Liver (tissue), 8 donors: ENCODE measurements at regions not wholly inside any gene's neighbourhood (a gene's known extent, or its start where the extent isn't known, plus 50 kb on each side); places are given as distances from the start of the nearest gene placed in this dataset.

Experiments used
- DNase-seq: peaks from one replicate; pipeline ENCODE4 v3.0.0-alpha.2; 2017; ENCODE audit warnings: low spot score
- H3K27ac ChIP-seq, 2 donors: one replicate each; pipeline ENCODE4 v1.7.0; 2013; ENCODE audit warnings: inconsistent platforms in 2 of 2, low read length in 2 of 2, control low read depth in 1 of 2, low read depth in 1 of 2, mild to moderate bottlenecking in 1 of 2
- H3K27me3 ChIP-seq, 4 donors: one replicate each; pipeline versions ENCODE4 v1.6.1 to v1.7.0; 2013; ENCODE audit warnings: low read length in 3 of 4, inconsistent platforms in 1 of 4, mild to moderate bottlenecking in 1 of 4, moderate library complexity in 1 of 4; ENCODE audit not compliant: control insufficient read depth in 4 of 4, insufficient read depth in 4 of 4
- H3K36me3 ChIP-seq, 4 donors: one replicate each; pipeline versions ENCODE4 v1.6.1 to v1.7.0; 2013; ENCODE audit warnings: low read length in 3 of 4, mild to moderate bottlenecking in 3 of 4, low read depth in 1 of 4, moderate library complexity in 1 of 4; ENCODE audit not compliant: control insufficient read depth in 4 of 4, insufficient read depth in 3 of 4
- H3K4me1 ChIP-seq, 4 donors: one replicate each; pipeline versions ENCODE4 v1.6.1 to v1.7.0; 2013; ENCODE audit warnings: low read length in 3 of 4, mild to moderate bottlenecking in 3 of 4, moderate library complexity in 1 of 4; ENCODE audit not compliant: control insufficient read depth in 4 of 4, insufficient read depth in 4 of 4
- H3K4me3 ChIP-seq, 3 donors: one replicate each; pipeline versions ENCODE4 v1.6.1 to v1.7.0; 2013; ENCODE audit warnings: low read length in 3 of 3, control low read depth in 1 of 3, low read depth in 1 of 3, mild to moderate bottlenecking in 1 of 3
- H3K9ac ChIP-seq, 2 donors: one replicate each; pipeline ENCODE4 v1.7.0; 2013; ENCODE audit warnings: low read length in 2 of 2, mild to moderate bottlenecking in 2 of 2, moderate library complexity in 2 of 2, control low read depth in 1 of 2, low read depth in 1 of 2
- H3K9me3 ChIP-seq, 4 donors: one replicate each; pipeline versions ENCODE4 v1.6.1 to v1.7.0; 2013; ENCODE audit warnings: low read length in 3 of 4; ENCODE audit not compliant: control insufficient read depth in 4 of 4
- EGR1 ChIP-seq, 2 donors: IDR thresholded peaks; 2 replicates each; pipeline ENCODE4 v1.6.1; 2016 to 2018; ENCODE audit warnings: antibody characterized with exemption in 2 of 2, low read depth in 2 of 2
- FOXA1 ChIP-seq: IDR thresholded peaks from 2 replicates; pipeline ENCODE4 v1.6.1; 2016; ENCODE audit warnings: antibody characterized with exemption
- FOXA2 ChIP-seq: IDR thresholded peaks from 2 replicates; pipeline ENCODE4 v1.6.1; 2016; ENCODE audit warnings: antibody characterized with exemption
- GABPA ChIP-seq, 2 donors: IDR thresholded peaks in 1 of 2; conservative IDR thresholded peaks in 1 of 2; 2 replicates each; pipeline ENCODE4 v1.6.1; 2016; ENCODE audit warnings: antibody characterized with exemption in 2 of 2, mild to moderate bottlenecking in 1 of 2, moderate library complexity in 1 of 2
- HNF4A ChIP-seq, 2 donors: conservative IDR thresholded peaks; 2 replicates each; pipeline ENCODE4 v1.6.1; 2016; ENCODE audit warnings: antibody characterized with exemption in 2 of 2, mild to moderate bottlenecking in 2 of 2
- HNF4G ChIP-seq: IDR thresholded peaks from 2 replicates; pipeline ENCODE4 v1.6.1; 2016; ENCODE audit warnings: antibody characterized with exemption
- JUND ChIP-seq, 2 donors: IDR thresholded peaks; 2 replicates each; pipeline ENCODE4 v1.6.1; 2016; ENCODE audit warnings: antibody characterized with exemption in 2 of 2
- NR2F2 ChIP-seq: IDR thresholded peaks from 2 replicates; pipeline ENCODE4 v1.6.1; 2016; ENCODE audit warnings: antibody characterized with exemption
- RAD21 ChIP-seq, 2 donors: IDR thresholded peaks; 2 replicates each; pipeline ENCODE4 v1.6.1; 2016; ENCODE audit warnings: antibody characterized with exemption in 2 of 2, mild to moderate bottlenecking in 2 of 2
- RXRA ChIP-seq, 2 donors: IDR thresholded peaks; 2 replicates each; pipeline ENCODE4 v1.6.1; 2017 to 2018; ENCODE audit warnings: antibody characterized with exemption in 2 of 2, mild to moderate bottlenecking in 1 of 2
- SP1 ChIP-seq: IDR thresholded peaks from 2 replicates; pipeline ENCODE4 v1.6.1; 2018; ENCODE audit warnings: antibody characterized with exemption, mild to moderate bottlenecking
- TAF1 ChIP-seq: conservative IDR thresholded peaks from 2 replicates; pipeline ENCODE4 v1.6.1; 2016; ENCODE audit warnings: antibody characterized with exemption, mild to moderate bottlenecking
- YY1 ChIP-seq: IDR thresholded peaks from 2 replicates; pipeline ENCODE4 v1.6.1; 2016; ENCODE audit warnings: antibody characterized with exemption, mild to moderate bottlenecking
- WGBS: extraction: QIAGEN DNeasy Blood & Tissue Kit; methylation state at CpG from one replicate; pipeline ENCODE4 v1.1.7; 2013; 5-methylcytosine and 5-hydroxymethylcytosine counted together
- TF ChIP-seq, protein P1 (sequence below): IDR thresholded peaks from 2 replicates; pipeline ENCODE4 v1.6.1; 2016; ENCODE audit warnings: antibody characterized with exemption
- TF ChIP-seq, protein P2 (sequence below): IDR thresholded peaks from 2 replicates; pipeline ENCODE4 v1.6.1; 2016; ENCODE audit warnings: antibody characterized with exemption
- TF ChIP-seq, protein P3 (sequence below): fragments of 150-350 bp; IDR thresholded peaks from 2 replicates; pipeline ENCODE4 v1.5.1; 2017; ENCODE audit warnings: improper control_type of control experiment, low read depth, low read length; ENCODE audit not compliant: missing input control
- TF ChIP-seq, protein P4 (sequence below): IDR thresholded peaks from 2 replicates; pipeline ENCODE4 v1.6.1; 2016; ENCODE audit warnings: antibody characterized with exemption, mild to moderate bottlenecking
- TF ChIP-seq, protein P5 (sequence below): IDR thresholded peaks from 2 replicates; pipeline ENCODE4 v1.6.1; 2016; ENCODE audit warnings: antibody characterized with exemption
- donor health status: healthy.
- donor health status: healthy.
- donor health status: healthy.
- donor health status: healthy.
- donor health status: healthy.

DNA sequence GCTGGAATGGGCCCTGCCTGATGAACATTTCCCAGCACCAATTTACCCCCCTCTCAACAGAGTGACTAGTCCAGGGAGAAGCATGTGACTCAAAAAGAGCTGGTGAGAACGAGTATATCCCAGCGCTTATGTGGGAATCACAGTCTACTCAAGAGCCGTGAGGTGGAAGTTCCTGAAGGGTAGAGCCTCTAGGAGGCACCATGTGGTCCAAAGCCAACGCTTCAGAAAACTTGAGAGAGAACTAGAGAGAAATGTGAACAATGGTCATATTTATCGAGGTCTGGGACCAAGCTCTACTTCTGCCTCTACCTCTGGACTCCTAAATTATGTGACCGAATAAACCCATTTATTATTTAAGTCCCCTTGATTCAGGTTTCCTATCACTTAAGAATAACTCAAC is 111.0 kb upstream of the RAP2B start:
- TF ChIP-seq HNF4G (no peak), RAD21 (IDR thresholded peaks at IDR 0.05) (no peak), FOXA2 (no peak), TAF1 (no peak), NR2F2 (no peak), FOXA1 (no peak), HNF4A (conservative IDR thresholded peaks at IDR 0.05) (no peak), EGR1 (IDR thresholded peaks at IDR 0.05; ENCODE audit: low read depth in 2 of 2) (no peak)
- TF ChIP-seq, protein P1, sequence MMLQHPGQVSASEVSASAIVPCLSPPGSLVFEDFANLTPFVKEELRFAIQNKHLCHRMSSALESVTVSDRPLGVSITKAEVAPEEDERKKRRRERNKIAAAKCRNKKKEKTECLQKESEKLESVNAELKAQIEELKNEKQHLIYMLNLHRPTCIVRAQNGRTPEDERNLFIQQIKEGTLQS: no peak
- 93% methylated on average over 6 of the region's 6 CpGs for WGBS

DNA sequence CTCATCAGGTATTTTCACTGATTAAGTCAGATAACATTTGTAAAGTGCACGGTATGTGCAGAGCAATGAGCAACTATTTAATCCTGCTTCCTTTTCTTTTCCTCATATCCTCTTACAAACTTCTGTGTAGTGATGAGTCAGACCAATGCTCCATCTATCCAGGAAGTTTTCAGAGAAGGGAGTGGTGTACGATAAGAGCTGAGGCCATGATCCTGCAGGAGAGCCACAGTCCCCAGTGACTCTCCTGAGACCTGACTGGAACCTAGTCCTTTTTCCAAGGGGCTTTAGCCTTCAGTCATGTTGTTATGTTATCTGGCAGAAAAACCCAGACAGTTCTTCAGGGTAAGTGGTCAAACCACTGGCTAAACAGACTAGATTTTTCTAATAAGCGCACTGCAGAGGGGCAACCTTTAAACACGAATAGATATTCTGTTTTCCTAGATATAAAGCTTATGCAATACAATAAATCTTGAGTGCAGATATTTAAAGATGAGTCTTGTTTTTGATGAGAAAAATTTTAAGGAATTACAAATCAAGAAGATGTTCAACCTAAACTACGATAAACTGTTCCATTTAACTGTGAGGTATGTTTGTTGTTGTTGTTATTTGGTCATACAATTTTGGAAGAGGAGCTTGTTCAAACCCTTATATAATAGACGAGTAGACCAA is 110.5 kb upstream of the RAP2B start:
- H3K4me3 ChIP-seq: no peak overlapping the region
- WGBS: 80% methylated on average over 6 of the region's 6 CpGs
- TF ChIP-seq, protein P2, sequence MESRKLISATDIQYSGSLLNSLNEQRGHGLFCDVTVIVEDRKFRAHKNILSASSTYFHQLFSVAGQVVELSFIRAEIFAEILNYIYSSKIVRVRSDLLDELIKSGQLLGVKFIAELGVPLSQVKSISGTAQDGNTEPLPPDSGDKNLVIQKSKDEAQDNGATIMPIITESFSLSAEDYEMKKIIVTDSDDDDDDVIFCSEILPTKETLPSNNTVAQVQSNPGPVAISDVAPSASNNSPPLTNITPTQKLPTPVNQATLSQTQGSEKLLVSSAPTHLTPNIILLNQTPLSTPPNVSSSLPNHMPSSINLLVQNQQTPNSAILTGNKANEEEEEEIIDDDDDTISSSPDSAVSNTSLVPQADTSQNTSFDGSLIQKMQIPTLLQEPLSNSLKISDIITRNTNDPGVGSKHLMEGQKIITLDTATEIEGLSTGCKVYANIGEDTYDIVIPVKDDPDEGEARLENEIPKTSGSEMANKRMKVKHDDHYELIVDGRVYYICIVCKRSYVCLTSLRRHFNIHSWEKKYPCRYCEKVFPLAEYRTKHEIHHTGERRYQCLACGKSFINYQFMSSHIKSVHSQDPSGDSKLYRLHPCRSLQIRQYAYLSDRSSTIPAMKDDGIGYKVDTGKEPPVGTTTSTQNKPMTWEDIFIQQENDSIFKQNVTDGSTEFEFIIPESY: no peak
- TF ChIP-seq JUND (IDR thresholded peaks at IDR 0.05) (no peak), EGR1 (IDR thresholded peaks at IDR 0.05; ENCODE audit: low read depth in 2 of 2) (no peak), TAF1 (no peak), FOXA1 (no peak), HNF4G (no peak), RAD21 (IDR thresholded peaks at IDR 0.05) (no peak), NR2F2 (no peak), RXRA (IDR thresholded peaks at IDR 0.05) (no peak), FOXA2 (no peak), HNF4A (conservative IDR thresholded peaks at IDR 0.05) (no peak), YY1 (no peak), GABPA (IDR thresholded peaks at IDR 0.05 in 1 of 2, conservative IDR thresholded peaks at IDR 0.05 in 1 of 2) (no peak), SP1 (no peak)
- TF ChIP-seq, protein P3, sequence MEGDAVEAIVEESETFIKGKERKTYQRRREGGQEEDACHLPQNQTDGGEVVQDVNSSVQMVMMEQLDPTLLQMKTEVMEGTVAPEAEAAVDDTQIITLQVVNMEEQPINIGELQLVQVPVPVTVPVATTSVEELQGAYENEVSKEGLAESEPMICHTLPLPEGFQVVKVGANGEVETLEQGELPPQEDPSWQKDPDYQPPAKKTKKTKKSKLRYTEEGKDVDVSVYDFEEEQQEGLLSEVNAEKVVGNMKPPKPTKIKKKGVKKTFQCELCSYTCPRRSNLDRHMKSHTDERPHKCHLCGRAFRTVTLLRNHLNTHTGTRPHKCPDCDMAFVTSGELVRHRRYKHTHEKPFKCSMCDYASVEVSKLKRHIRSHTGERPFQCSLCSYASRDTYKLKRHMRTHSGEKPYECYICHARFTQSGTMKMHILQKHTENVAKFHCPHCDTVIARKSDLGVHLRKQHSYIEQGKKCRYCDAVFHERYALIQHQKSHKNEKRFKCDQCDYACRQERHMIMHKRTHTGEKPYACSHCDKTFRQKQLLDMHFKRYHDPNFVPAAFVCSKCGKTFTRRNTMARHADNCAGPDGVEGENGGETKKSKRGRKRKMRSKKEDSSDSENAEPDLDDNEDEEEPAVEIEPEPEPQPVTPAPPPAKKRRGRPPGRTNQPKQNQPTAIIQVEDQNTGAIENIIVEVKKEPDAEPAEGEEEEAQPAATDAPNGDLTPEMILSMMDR: no peak
- TF ChIP-seq, protein P4, sequence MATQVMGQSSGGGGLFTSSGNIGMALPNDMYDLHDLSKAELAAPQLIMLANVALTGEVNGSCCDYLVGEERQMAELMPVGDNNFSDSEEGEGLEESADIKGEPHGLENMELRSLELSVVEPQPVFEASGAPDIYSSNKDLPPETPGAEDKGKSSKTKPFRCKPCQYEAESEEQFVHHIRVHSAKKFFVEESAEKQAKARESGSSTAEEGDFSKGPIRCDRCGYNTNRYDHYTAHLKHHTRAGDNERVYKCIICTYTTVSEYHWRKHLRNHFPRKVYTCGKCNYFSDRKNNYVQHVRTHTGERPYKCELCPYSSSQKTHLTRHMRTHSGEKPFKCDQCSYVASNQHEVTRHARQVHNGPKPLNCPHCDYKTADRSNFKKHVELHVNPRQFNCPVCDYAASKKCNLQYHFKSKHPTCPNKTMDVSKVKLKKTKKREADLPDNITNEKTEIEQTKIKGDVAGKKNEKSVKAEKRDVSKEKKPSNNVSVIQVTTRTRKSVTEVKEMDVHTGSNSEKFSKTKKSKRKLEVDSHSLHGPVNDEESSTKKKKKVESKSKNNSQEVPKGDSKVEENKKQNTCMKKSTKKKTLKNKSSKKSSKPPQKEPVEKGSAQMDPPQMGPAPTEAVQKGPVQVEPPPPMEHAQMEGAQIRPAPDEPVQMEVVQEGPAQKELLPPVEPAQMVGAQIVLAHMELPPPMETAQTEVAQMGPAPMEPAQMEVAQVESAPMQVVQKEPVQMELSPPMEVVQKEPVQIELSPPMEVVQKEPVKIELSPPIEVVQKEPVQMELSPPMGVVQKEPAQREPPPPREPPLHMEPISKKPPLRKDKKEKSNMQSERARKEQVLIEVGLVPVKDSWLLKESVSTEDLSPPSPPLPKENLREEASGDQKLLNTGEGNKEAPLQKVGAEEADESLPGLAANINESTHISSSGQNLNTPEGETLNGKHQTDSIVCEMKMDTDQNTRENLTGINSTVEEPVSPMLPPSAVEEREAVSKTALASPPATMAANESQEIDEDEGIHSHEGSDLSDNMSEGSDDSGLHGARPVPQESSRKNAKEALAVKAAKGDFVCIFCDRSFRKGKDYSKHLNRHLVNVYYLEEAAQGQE: no peak
- TF ChIP-seq, protein P5, sequence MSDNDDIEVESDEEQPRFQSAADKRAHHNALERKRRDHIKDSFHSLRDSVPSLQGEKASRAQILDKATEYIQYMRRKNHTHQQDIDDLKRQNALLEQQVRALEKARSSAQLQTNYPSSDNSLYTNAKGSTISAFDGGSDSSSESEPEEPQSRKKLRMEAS: no peak
- TF ChIP-seq, protein P1: no peak
- no peak overlapping the region for H3K27ac ChIP-seq
- no peaks in the 10 kb centered on the region for H3K9me3 ChIP-seq
- H3K27me3 ChIP-seq: no peaks in the 10 kb centered on the region
- no peaks in the 10 kb centered on the region for H3K36me3 ChIP-seq
- no peaks in the 10 kb centered on the region for H3K4me1 ChIP-seq
- no peak for DNase-seq
- H3K9ac ChIP-seq: no peak overlapping the region

More for the DNA sequence above, 111.0 kb upstream of the RAP2B start:
- no peak overlapping the region for H3K9ac ChIP-seq
- no peaks in the 10 kb centered on the region for H3K9me3 ChIP-seq
- H3K4me3 ChIP-seq: no peak overlapping the region
- no peak overlapping the region for H3K27ac ChIP-seq
- no peak for DNase-seq
- no peaks in the 10 kb centered on the region for H3K27me3 ChIP-seq
- no peaks in the 10 kb centered on the region for H3K4me1 ChIP-seq
- H3K36me3 ChIP-seq: no peaks in the 10 kb centered on the region
